NB4 (cell line): ENCODE measurements at regions not wholly inside any gene's neighbourhood (a gene's known extent, or its start where the extent isn't known, plus 50 kb on each side); places are given as distances from the start of the nearest gene placed in this dataset.

Experiments used
- DNase-seq: peaks from one replicate; pipeline ENCODE4 v3.0.0; 2010; ENCODE audit warnings: low read depth
- H3K4me3 ChIP-seq: one replicate; pipeline ENCODE4 v1.5.1; 2011; ENCODE audit warnings: mild to moderate bottlenecking, low read depth, low read length, moderate library complexity
- CTCF ChIP-seq: IDR thresholded peaks from one replicate; pipeline ENCODE4 v1.5.1; 2012; ENCODE audit warnings: low read depth, low read length
- MAX ChIP-seq: IDR thresholded peaks from 2 replicates; pipeline ENCODE4 v1.6.1; 2011; ENCODE audit warnings: low read depth, low read length
- MYC ChIP-seq: IDR thresholded peaks from 2 replicates; pipeline ENCODE4 v1.6.1; 2011; ENCODE audit warnings: low read depth, low read length
- POLR2A ChIP-seq: IDR thresholded peaks from 2 replicates; pipeline ENCODE4 v1.6.1; 2011; ENCODE audit warnings: mild to moderate bottlenecking; ENCODE audit not compliant: insufficient read length; ENCODE audit errors: extremely low read depth

GRCh38 chr7:11895337-11895736, 63.3 kb upstream of the THSD7A start:
- no peak overlapping the region for H3K4me3 ChIP-seq
- TF ChIP-seq MYC = no peak
- no peak for TF ChIP-seq MAX
- TF ChIP-seq POLR2A = no peak
- no peak for TF ChIP-seq CTCF
- DNase-seq = no peak

- TF ChIP-seq CTCF (no peak), MYC (no peak), POLR2A (no peak)
- no peak overlapping the region for H3K4me3 ChIP-seq
- no peak for DNase-seq
Measured at GRCh38 chr7:11896663-11897062, 64.7 kb upstream of the THSD7A start.

GRCh38 chr7:11899247-11899646, 67.2 kb upstream of the THSD7A start:
- H3K4me3 ChIP-seq = no peak overlapping the region
- TF ChIP-seq MAX = no peak
- TF ChIP-seq POLR2A = no peak
- DNase-seq = no peak

- H3K4me3 ChIP-seq = no peak overlapping the region
- TF ChIP-seq MAX (no peak), POLR2A (no peak), CTCF (no peak)
- no peak for DNase-seq
Measured at GRCh38 chr7:11910253-11910652, 78.3 kb upstream of the THSD7A start.

GRCh38 chr7:11911900-11912299, 79.9 kb upstream of the THSD7A start:
- TF ChIP-seq POLR2A (no peak), MYC (no peak), CTCF (no peak), MAX (no peak)
- DNase-seq = no peak
- H3K4me3 ChIP-seq = no peak overlapping the region

GRCh38 chr7:11914645-11915044, 82.6 kb upstream of the THSD7A start:
- DNase-seq = no peak
- no peak overlapping the region for H3K4me3 ChIP-seq
- TF ChIP-seq MYC = no peak
- no peak for TF ChIP-seq POLR2A
- TF ChIP-seq CTCF = no peak
- TF ChIP-seq MAX = no peak
